ENCODE measurements at regions not wholly inside any gene's neighbourhood (a gene's known extent, or its start where the extent isn't known, plus 50 kb on each side); places are given as distances from the start of the nearest gene placed in this dataset.
"Not testable (repeated sequence)": the region's sequence is repeated elsewhere in the genome, so short reads cannot be mapped to it uniquely, and the experiment has no call there.

GRCh38 chr1:146850352-146850889, 87.7 kb upstream of the NBPF12 start:
- not testable (repeated sequence) for H3K4me1 ChIP-seq (ENCODE audit: control insufficient read depth in 2 of 2, insufficient read depth in 1 of 2, low read depth in 1 of 2, low read length in 2 of 2); H2AFZ ChIP-seq (ENCODE audit: low read length); H3K23ac ChIP-seq (ENCODE audit: low read depth, low read length, poor library complexity); H3K79me1 ChIP-seq (ENCODE audit: low read depth, low read length); DNase-seq (ENCODE audit: low spot score); H3K18ac ChIP-seq (ENCODE audit: low read length); H2BK12ac ChIP-seq (ENCODE audit: low read length); H2BK120ac ChIP-seq (ENCODE audit: low read depth, low read length); H3K36me3 ChIP-seq (replicated peaks in 1 of 2; ENCODE audit: control insufficient read depth in 2 of 2, insufficient read depth in 2 of 2, low read length in 2 of 2); H3K27ac ChIP-seq (replicated peaks; ENCODE audit: low read length); H3K9me3 ChIP-seq (replicated peaks in 1 of 2; ENCODE audit: control insufficient read depth in 2 of 2, insufficient read depth in 1 of 2, low read depth in 1 of 2, low read length in 2 of 2); H3K9ac ChIP-seq (ENCODE audit: low read depth, low read length, poor library complexity); H2BK5ac ChIP-seq (ENCODE audit: low read length); H3K27me3 ChIP-seq (ENCODE audit: control insufficient read depth in 3 of 3, insufficient read depth in 3 of 3, low read depth in 1 of 3, low read length in 3 of 3); H2BK15ac ChIP-seq (ENCODE audit: low read length); H3K4ac ChIP-seq (ENCODE audit: low read length); H2AK5ac ChIP-seq (ENCODE audit: low read depth, low read length); H3K4me2 ChIP-seq (ENCODE audit: insufficient read depth, low read length, poor library complexity, severe bottlenecking); H4K91ac ChIP-seq (ENCODE audit: low read depth, low read length, poor library complexity); H3K14ac ChIP-seq (ENCODE audit: low read length); H3K4me3 ChIP-seq (ENCODE audit: low read length in 2 of 2); H4K8ac ChIP-seq (ENCODE audit: low read depth, low read length)
- WGBS, 2 donors (ENCODE audit: extremely low coverage in 2 of 2, insufficient read length in 2 of 2, insufficient replicate concordance in 1 of 2): no CpG with 5 or more reads among the region's 6 CpGs

- H2AFZ ChIP-seq (ENCODE audit: low read length); H3K4me3 ChIP-seq (ENCODE audit: low read length in 2 of 2); H4K8ac ChIP-seq (ENCODE audit: low read depth, low read length); H3K27me3 ChIP-seq (ENCODE audit: control insufficient read depth in 3 of 3, insufficient read depth in 3 of 3, low read depth in 1 of 3, low read length in 3 of 3); H3K9me3 ChIP-seq (replicated peaks in 1 of 2; ENCODE audit: control insufficient read depth in 2 of 2, insufficient read depth in 1 of 2, low read depth in 1 of 2, low read length in 2 of 2); H3K79me1 ChIP-seq (ENCODE audit: low read depth, low read length); H2BK120ac ChIP-seq (ENCODE audit: low read depth, low read length); H3K23ac ChIP-seq (ENCODE audit: low read depth, low read length, poor library complexity); H3K27ac ChIP-seq (replicated peaks; ENCODE audit: low read length); H2BK5ac ChIP-seq (ENCODE audit: low read length); DNase-seq (ENCODE audit: low spot score); H3K14ac ChIP-seq (ENCODE audit: low read length); H3K9ac ChIP-seq (ENCODE audit: low read depth, low read length, poor library complexity); H3K4me2 ChIP-seq (ENCODE audit: insufficient read depth, low read length, poor library complexity, severe bottlenecking); H3K4ac ChIP-seq (ENCODE audit: low read length); H3K36me3 ChIP-seq (replicated peaks in 1 of 2; ENCODE audit: control insufficient read depth in 2 of 2, insufficient read depth in 2 of 2, low read length in 2 of 2); H2BK15ac ChIP-seq (ENCODE audit: low read length); H3K4me1 ChIP-seq (ENCODE audit: control insufficient read depth in 2 of 2, insufficient read depth in 1 of 2, low read depth in 1 of 2, low read length in 2 of 2); H4K91ac ChIP-seq (ENCODE audit: low read depth, low read length, poor library complexity); H3K18ac ChIP-seq (ENCODE audit: low read length); H2AK5ac ChIP-seq (ENCODE audit: low read depth, low read length); H2BK12ac ChIP-seq (ENCODE audit: low read length): not testable (repeated sequence)
- no CpG with 5 or more reads among the region's 1 CpG for WGBS, 2 donors (ENCODE audit: extremely low coverage in 2 of 2, insufficient read length in 2 of 2, insufficient replicate concordance in 1 of 2)
Observed at GRCh38 chr1:146838725-146839124, 99.4 kb upstream of the NBPF12 start.

GRCh38 chr1:146826957-146827356, 111.2 kb upstream of the NBPF12 start:
- H4K91ac ChIP-seq (ENCODE audit: low read depth, low read length, poor library complexity); H3K27ac ChIP-seq (replicated peaks; ENCODE audit: low read length); H3K27me3 ChIP-seq (ENCODE audit: control insufficient read depth in 3 of 3, insufficient read depth in 3 of 3, low read depth in 1 of 3, low read length in 3 of 3); H3K4me2 ChIP-seq (ENCODE audit: insufficient read depth, low read length, poor library complexity, severe bottlenecking); H3K79me1 ChIP-seq (ENCODE audit: low read depth, low read length); DNase-seq (ENCODE audit: low spot score); H3K18ac ChIP-seq (ENCODE audit: low read length); H3K14ac ChIP-seq (ENCODE audit: low read length); H3K4me3 ChIP-seq (ENCODE audit: low read length in 2 of 2); H2BK15ac ChIP-seq (ENCODE audit: low read length); H3K9ac ChIP-seq (ENCODE audit: low read depth, low read length, poor library complexity); H4K8ac ChIP-seq (ENCODE audit: low read depth, low read length); H3K4ac ChIP-seq (ENCODE audit: low read length); H2BK5ac ChIP-seq (ENCODE audit: low read length); H2BK120ac ChIP-seq (ENCODE audit: low read depth, low read length); H3K9me3 ChIP-seq (replicated peaks in 1 of 2; ENCODE audit: control insufficient read depth in 2 of 2, insufficient read depth in 1 of 2, low read depth in 1 of 2, low read length in 2 of 2); H2AFZ ChIP-seq (ENCODE audit: low read length); H3K23ac ChIP-seq (ENCODE audit: low read depth, low read length, poor library complexity); H3K36me3 ChIP-seq (replicated peaks in 1 of 2; ENCODE audit: control insufficient read depth in 2 of 2, insufficient read depth in 2 of 2, low read length in 2 of 2); H2BK12ac ChIP-seq (ENCODE audit: low read length); H3K4me1 ChIP-seq (ENCODE audit: control insufficient read depth in 2 of 2, insufficient read depth in 1 of 2, low read depth in 1 of 2, low read length in 2 of 2); H2AK5ac ChIP-seq (ENCODE audit: low read depth, low read length): not testable (repeated sequence)
- WGBS, 2 donors (ENCODE audit: extremely low coverage in 2 of 2, insufficient read length in 2 of 2, insufficient replicate concordance in 1 of 2): no CpG with 5 or more reads among the region's 1 CpG

GRCh38 chr1:146794236-146794635, 143.9 kb upstream of the NBPF12 start:
- not testable (repeated sequence) for H4K8ac ChIP-seq (ENCODE audit: low read depth, low read length); H3K9me3 ChIP-seq (replicated peaks in 1 of 2; ENCODE audit: control insufficient read depth in 2 of 2, insufficient read depth in 1 of 2, low read depth in 1 of 2, low read length in 2 of 2); H2AFZ ChIP-seq (ENCODE audit: low read length); H3K4ac ChIP-seq (ENCODE audit: low read length); H3K4me2 ChIP-seq (ENCODE audit: insufficient read depth, low read length, poor library complexity, severe bottlenecking); H2BK12ac ChIP-seq (ENCODE audit: low read length); H3K27me3 ChIP-seq (ENCODE audit: control insufficient read depth in 3 of 3, insufficient read depth in 3 of 3, low read depth in 1 of 3, low read length in 3 of 3); H3K18ac ChIP-seq (ENCODE audit: low read length); H3K79me1 ChIP-seq (ENCODE audit: low read depth, low read length); H2BK120ac ChIP-seq (ENCODE audit: low read depth, low read length); H3K27ac ChIP-seq (replicated peaks; ENCODE audit: low read length); H3K9ac ChIP-seq (ENCODE audit: low read depth, low read length, poor library complexity); H3K4me3 ChIP-seq (ENCODE audit: low read length in 2 of 2); H3K36me3 ChIP-seq (replicated peaks in 1 of 2; ENCODE audit: control insufficient read depth in 2 of 2, insufficient read depth in 2 of 2, low read length in 2 of 2); H3K4me1 ChIP-seq (ENCODE audit: control insufficient read depth in 2 of 2, insufficient read depth in 1 of 2, low read depth in 1 of 2, low read length in 2 of 2); H2BK15ac ChIP-seq (ENCODE audit: low read length); DNase-seq (ENCODE audit: low spot score); H3K14ac ChIP-seq (ENCODE audit: low read length); H4K91ac ChIP-seq (ENCODE audit: low read depth, low read length, poor library complexity); H2AK5ac ChIP-seq (ENCODE audit: low read depth, low read length); H3K23ac ChIP-seq (ENCODE audit: low read depth, low read length, poor library complexity); H2BK5ac ChIP-seq (ENCODE audit: low read length)
- WGBS, 2 donors (ENCODE audit: extremely low coverage in 2 of 2, insufficient read length in 2 of 2, insufficient replicate concordance in 1 of 2): no CpG with 5 or more reads among the region's 19 CpGs
